DOHH2 (cell line): ENCODE measurements at regions not wholly inside any gene's neighbourhood (a gene's known extent, or its start where the extent isn't known, plus 50 kb on each side); places are given as distances from the start of the nearest gene placed in this dataset.

Experiments
- H3F3A ChIP-seq: fragments of 200-600 bp; sonication (generic), shearing (Covaris generic); 2 replicates; pipeline ENCODE4 v1.6.0; 2016; ENCODE audit warnings: antibody characterized with exemption, mild to moderate bottlenecking; ENCODE audit not compliant: control insufficient read depth, insufficient read depth
- H3K27ac ChIP-seq: fragments of 200-600 bp; sonication (generic); 2 replicates; pipeline ENCODE4 v1.5.1; 2014; ENCODE audit warnings: low read depth, mild to moderate bottlenecking, low read length, moderate library complexity
- H3K27me3 ChIP-seq: fragments of 200-600 bp; sonication (generic); 2 replicates; pipeline ENCODE4 v1.6.1; 2014; ENCODE audit warnings: mild to moderate bottlenecking, low read length, mixed read lengths; ENCODE audit not compliant: control insufficient read depth
- H3K36me3 ChIP-seq: fragments of 200-600 bp; sonication (generic); 2 replicates; pipeline ENCODE4 v1.6.1; 2014; ENCODE audit warnings: mild to moderate bottlenecking, low read length, moderate library complexity, mixed read lengths; ENCODE audit not compliant: control insufficient read depth
- H3K4me1 ChIP-seq: fragments of 200-600 bp; sonication (generic); 2 replicates; pipeline ENCODE4 v1.6.1; 2014; ENCODE audit warnings: mild to moderate bottlenecking, low read length, mixed read lengths; ENCODE audit not compliant: control insufficient read depth
- H3K4me2 ChIP-seq: fragments of 200-600 bp; sonication (generic); 2 replicates; pipeline ENCODE4 v1.6.0; 2014; ENCODE audit warnings: mild to moderate bottlenecking, low read length, moderate library complexity
- H3K4me3 ChIP-seq: fragments of 200-600 bp; sonication (generic); 2 replicates; pipeline ENCODE4 v1.5.1; 2014; ENCODE audit warnings: mild to moderate bottlenecking, low read length, mixed read lengths
- H3K79me2 ChIP-seq: fragments of 200-600 bp; sonication (generic); 2 replicates; pipeline ENCODE4 v1.6.1; 2014; ENCODE audit warnings: mild to moderate bottlenecking, low read length, mixed read lengths; ENCODE audit not compliant: control insufficient read depth
- H3K9me2 ChIP-seq: fragments of 200-600 bp; sonication (generic); replicated peaks from 2 replicates; pipeline ENCODE4 v1.6.1; 2014; ENCODE audit warnings: mild to moderate bottlenecking, low read length, mixed read lengths; ENCODE audit not compliant: control insufficient read depth
- H3K9me3 ChIP-seq: fragments of 200-600 bp; sonication (generic); 2 replicates; pipeline ENCODE4 v1.6.1; 2014; ENCODE audit warnings: antibody characterized with exemption, low read length, mixed read lengths; ENCODE audit not compliant: control insufficient read depth, insufficient read depth
- H4K20me1 ChIP-seq: fragments of 200-600 bp; sonication (generic); 2 replicates; pipeline ENCODE4 v1.6.0; 2014; ENCODE audit warnings: low read depth, mild to moderate bottlenecking, antibody characterized with exemption, low read length, moderate library complexity; ENCODE audit not compliant: control insufficient read depth, insufficient read depth
- EZH2phosphoT487 ChIP-seq: fragments of 200-600 bp; sonication (generic); IDR thresholded peaks from 2 replicates; pipeline ENCODE4 v1.6.1; 2017; ENCODE audit warnings: borderline replicate concordance, mild to moderate bottlenecking, antibody characterized with exemption, low read length, moderate library complexity, mixed read lengths
- TF ChIP-seq, protein P1 (sequence below): fragments of 200-600 bp; sonication (generic); IDR thresholded peaks from one replicate; pipeline ENCODE4 v1.5.1; 2014; ENCODE audit warnings: antibody characterized with exemption, mild to moderate bottlenecking, low read depth, low read length; ENCODE audit not compliant: poor library complexity, severe bottlenecking

- Histone ChIP-seq H3K27ac (no peak overlapping the region), H3K4me1 (peaks cover 8% of the 10 kb centered on the region), H3K9me3 (peaks cover 7% of the 10 kb centered on the region; the same call in 1 of the 2 replicates), H3F3A (0 out of 2 replicates have a peak, but pooled peaks cover 2% of the 10 kb centered on the region), H3K9me2 (no peaks in the 10 kb centered on the region), H3K4me2 (no peak overlapping the region), H3K36me3 (no peaks in the 10 kb centered on the region), H3K27me3 (no peaks in the 10 kb centered on the region), H3K4me3 (no peak overlapping the region), H3K79me2 (no peaks in the 10 kb centered on the region), H4K20me1 (no peaks in the 10 kb centered on the region)
- TF ChIP-seq, protein P1, sequence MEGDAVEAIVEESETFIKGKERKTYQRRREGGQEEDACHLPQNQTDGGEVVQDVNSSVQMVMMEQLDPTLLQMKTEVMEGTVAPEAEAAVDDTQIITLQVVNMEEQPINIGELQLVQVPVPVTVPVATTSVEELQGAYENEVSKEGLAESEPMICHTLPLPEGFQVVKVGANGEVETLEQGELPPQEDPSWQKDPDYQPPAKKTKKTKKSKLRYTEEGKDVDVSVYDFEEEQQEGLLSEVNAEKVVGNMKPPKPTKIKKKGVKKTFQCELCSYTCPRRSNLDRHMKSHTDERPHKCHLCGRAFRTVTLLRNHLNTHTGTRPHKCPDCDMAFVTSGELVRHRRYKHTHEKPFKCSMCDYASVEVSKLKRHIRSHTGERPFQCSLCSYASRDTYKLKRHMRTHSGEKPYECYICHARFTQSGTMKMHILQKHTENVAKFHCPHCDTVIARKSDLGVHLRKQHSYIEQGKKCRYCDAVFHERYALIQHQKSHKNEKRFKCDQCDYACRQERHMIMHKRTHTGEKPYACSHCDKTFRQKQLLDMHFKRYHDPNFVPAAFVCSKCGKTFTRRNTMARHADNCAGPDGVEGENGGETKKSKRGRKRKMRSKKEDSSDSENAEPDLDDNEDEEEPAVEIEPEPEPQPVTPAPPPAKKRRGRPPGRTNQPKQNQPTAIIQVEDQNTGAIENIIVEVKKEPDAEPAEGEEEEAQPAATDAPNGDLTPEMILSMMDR: no peak
- no peak for TF ChIP-seq EZH2phosphoT487
Measured at GRCh38 chr20:17836303-17836861, 132.2 kb downstream of the SNX5 start.

- Histone ChIP-seq H3K4me2 (no peak overlapping the region), H3K36me3 (no peaks in the 10 kb centered on the region), H3K27ac (no peak overlapping the region), H3K79me2 (no peaks in the 10 kb centered on the region), H3K27me3 (no peaks in the 10 kb centered on the region), H4K20me1 (no peaks in the 10 kb centered on the region), H3F3A (0 out of 2 replicates have a peak, but pooled peaks cover 2% of the 10 kb centered on the region), H3K9me3 (peaks cover 7% of the 10 kb centered on the region; the same call in 1 of the 2 replicates), H3K4me1 (peaks cover 3% of the 10 kb centered on the region), H3K9me2 (no peaks in the 10 kb centered on the region), H3K4me3 (no peak overlapping the region)
- TF ChIP-seq, protein P1: no peak
- no peak for TF ChIP-seq EZH2phosphoT487
Measured at GRCh38 chr20:17835934-17836300, 132.7 kb downstream of the SNX5 start.

DNA sequence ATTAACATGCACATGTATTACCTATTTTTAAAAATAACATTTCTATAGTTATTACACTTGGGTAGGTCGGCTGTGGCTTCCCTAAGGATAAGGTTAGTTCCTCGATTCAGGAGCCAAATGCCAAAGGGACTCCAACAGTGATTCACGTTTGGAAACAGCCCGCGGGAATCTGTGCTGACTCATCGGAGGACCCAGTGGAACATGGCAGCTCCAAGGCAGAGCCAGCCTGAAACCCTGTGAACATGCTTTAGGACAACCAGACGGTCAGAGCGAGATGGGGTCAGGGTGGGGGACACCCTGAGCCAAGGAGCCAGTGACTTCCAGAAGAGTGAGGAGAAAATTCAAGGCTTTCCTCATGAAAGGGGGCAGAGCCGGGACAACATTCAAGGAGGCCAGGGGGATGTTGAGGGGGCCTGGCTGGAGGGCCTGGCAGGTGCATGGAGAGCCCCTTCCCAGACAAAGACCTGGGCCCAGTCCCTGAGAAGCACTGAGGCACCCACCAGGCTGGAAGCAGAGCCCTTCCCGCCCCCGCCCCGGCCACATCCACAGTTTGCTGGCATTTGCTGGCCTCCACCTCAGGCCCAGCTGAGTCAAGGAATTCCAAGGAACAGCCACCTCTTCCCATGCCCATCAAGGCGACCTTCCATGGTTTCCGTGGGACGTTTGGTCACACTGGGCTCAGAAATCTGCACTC is 133.2 kb downstream of the SNX5 start:
- H3K4me2 ChIP-seq: no peak overlapping the region
- TF ChIP-seq, protein P1: no peak
- no peak for TF ChIP-seq EZH2phosphoT487

More for the DNA sequence above, 133.2 kb downstream of the SNX5 start:
- Histone ChIP-seq H3K36me3 (no peaks in the 10 kb centered on the region), H3K4me1 (no peaks in the 10 kb centered on the region), H3K27me3 (no peaks in the 10 kb centered on the region), H3F3A (0 out of 2 replicates have a peak, but pooled peaks cover 2% of the 10 kb centered on the region), H3K27ac (no peak overlapping the region), H3K79me2 (no peaks in the 10 kb centered on the region), H3K4me3 (no peak overlapping the region), H3K9me2 (no peaks in the 10 kb centered on the region), H4K20me1 (no peaks in the 10 kb centered on the region), H3K9me3 (peaks cover 2% of the 10 kb centered on the region; the same call in 1 of the 2 replicates)
